ENCODE measurements at regions not wholly inside any gene's neighbourhood (a gene's known extent, or its start where the extent isn't known, plus 50 kb on each side); places are given as distances from the start of the nearest gene placed in this dataset.

- no peak for ATAC-seq
- H3K4me1 ChIP-seq = no peaks in the 10 kb centered on the region
- H3K4me3 ChIP-seq = no peak overlapping the region
- H3K27me3 ChIP-seq = no peaks in the 10 kb centered on the region
- intact Hi-C loops (cut with DNase I) = no loop called here
- DNase-seq = peak in 2 of 4 donors; percentile 53 to 69
- no peaks in the 10 kb centered on the region for H3K9me3 ChIP-seq
- no peak overlapping the region for H3K27ac ChIP-seq
- TF ChIP-seq CTCF (IDR thresholded peaks at IDR 0.05) = no peak
- no peaks in the 10 kb centered on the region for H3K36me3 ChIP-seq
Measured at GRCh38 chr5:62017092-62017491, 288.9 kb upstream of the KIF2A start.

- Histone ChIP-seq H3K9me3 (peaks cover 0 to 8% of the 10 kb centered on the region in 2 donors), H3K27ac (no peak overlapping the region), H3K36me3 (no peaks in the 10 kb centered on the region), H3K27me3 (no peaks in the 10 kb centered on the region), H3K4me1 (no peaks in the 10 kb centered on the region), H3K4me3 (no peak overlapping the region)
- intact Hi-C loops (cut with DNase I) = no loop called here
- DNase-seq (no peak), ATAC-seq (no peak)
- TF ChIP-seq CTCF (IDR thresholded peaks at IDR 0.05) = no peak
Measured at GRCh38 chr5:62029303-62029702, 276.7 kb upstream of the KIF2A start.

DNA sequence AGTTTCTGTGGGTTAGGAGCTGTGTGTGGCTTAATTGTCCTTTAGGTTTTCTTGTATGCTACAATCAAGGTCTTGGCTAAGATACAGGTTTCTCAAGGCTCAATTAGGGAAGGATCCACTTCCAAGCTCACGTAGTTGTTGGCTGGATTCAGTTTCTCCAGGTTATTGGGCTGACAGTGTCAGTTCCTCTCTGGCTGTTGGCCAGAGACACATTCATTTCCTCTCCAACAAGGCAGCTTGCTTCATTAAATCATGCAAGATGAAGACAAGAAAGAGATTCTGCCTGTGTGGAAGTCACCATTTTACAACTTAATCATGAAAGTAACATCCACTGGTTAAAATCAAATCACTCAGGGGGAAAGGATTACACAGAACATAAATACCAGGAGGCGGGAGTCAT lies 275.7 kb upstream of the KIF2A start:
- ATAC-seq (no peak), DNase-seq (no peak)
- H3K4me1 ChIP-seq = no peaks in the 10 kb centered on the region
- intact Hi-C loops (cut with DNase I) = no loop called here
- no peaks in the 10 kb centered on the region for H3K27me3 ChIP-seq
- TF ChIP-seq CTCF (IDR thresholded peaks at IDR 0.05) = no peak
- no peaks in the 10 kb centered on the region for H3K36me3 ChIP-seq
- no peak overlapping the region for H3K4me3 ChIP-seq
- H3K27ac ChIP-seq = no peak overlapping the region
- peaks cover 0 to 8% of the 10 kb centered on the region in 2 donors for H3K9me3 ChIP-seq

DNA sequence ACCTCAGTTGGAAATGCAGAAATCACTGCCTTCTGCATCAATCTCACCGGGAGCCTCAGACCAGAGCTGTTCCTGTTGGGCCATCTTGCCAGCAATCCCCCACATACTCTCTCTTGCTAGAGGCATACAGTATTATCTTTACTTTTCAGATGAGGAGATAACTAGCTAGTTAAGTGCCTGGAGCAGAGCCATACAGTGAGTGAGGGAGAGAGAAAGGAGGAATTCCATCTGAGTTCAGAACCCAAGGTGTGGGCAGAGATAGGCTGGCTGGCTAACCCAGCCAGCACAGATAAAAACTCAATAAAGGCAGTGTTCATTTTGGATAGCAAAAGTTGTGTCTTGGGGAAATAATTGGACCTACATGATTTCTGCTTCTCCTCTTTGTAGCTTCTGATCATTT lies 268.0 kb upstream of the KIF2A start:
- Histone ChIP-seq H3K36me3 (no peaks in the 10 kb centered on the region), H3K9me3 (peaks cover 0 to 7% of the 10 kb centered on the region in 2 donors), H3K4me1 (no peaks in the 10 kb centered on the region), H3K27me3 (no peaks in the 10 kb centered on the region), H3K4me3 (no peak overlapping the region), H3K27ac (no peak overlapping the region)
- DNase-seq (peak in 1 of 4 donors; percentile 8), ATAC-seq (no peak)
- TF ChIP-seq CTCF (IDR thresholded peaks at IDR 0.05) = no peak
- intact Hi-C loops (cut with DNase I) = no loop called here

GRCh38 chr5:62041156-62041756 lies 264.8 kb upstream of the KIF2A start:
- no peaks in the 10 kb centered on the region for H3K4me1 ChIP-seq
- no peak for TF ChIP-seq CTCF (IDR thresholded peaks at IDR 0.05)
- intact Hi-C loops (cut with DNase I) = no loop called here
- peak in 2 of 4 donors; percentile 42 to 58 for DNase-seq
- H3K27me3 ChIP-seq = no peaks in the 10 kb centered on the region
- H3K27ac ChIP-seq = no peak overlapping the region
- no peak overlapping the region for H3K4me3 ChIP-seq
- H3K9me3 ChIP-seq = peaks cover 0 to 4% of the 10 kb centered on the region in 2 donors
- no peaks in the 10 kb centered on the region for H3K36me3 ChIP-seq
- no peak for ATAC-seq
